ENCODE measurements at regions not wholly inside any gene's neighbourhood (a gene's known extent, or its start where the extent isn't known, plus 50 kb on each side); places are given as distances from the start of the nearest gene placed in this dataset.

GRCh38 chr4:85018983-85019382, 52.5 kb upstream of the WDFY3 start:
- TF ChIP-seq POLR2A (IDR thresholded peaks at IDR 0.05), result no peak
- TF ChIP-seq CTCF (IDR thresholded peaks at IDR 0.05), result no peak
- intact Hi-C loops (cut with DNase I), result no loop called here
- Histone ChIP-seq H3K27me3 (no peaks in the 10 kb centered on the region), H3K4me1 (replicated peaks in 1 of 2) (no peaks in the 10 kb centered on the region), H3K4me3 (no peak overlapping the region), H3K27ac (no peak overlapping the region), H3K9me3 (replicated peaks in 1 of 3) (no peaks in the 10 kb centered on the region), H3K36me3 (replicated peaks in 1 of 2) (no peaks in the 10 kb centered on the region)
- DNase-seq, result no peak
- WGBS, 4 donors, result 91 to 96% (median 94%) methylated on average over 7 of the region's 7 CpGs

GRCh38 chr4:85019411-85019810, 52.9 kb upstream of the WDFY3 start:
- no peaks in the 10 kb centered on the region for H3K9me3 ChIP-seq (replicated peaks in 1 of 3)
- H3K4me3 ChIP-seq, result no peak overlapping the region
- intact Hi-C loops (cut with DNase I), result no loop called here
- 74 to 82% (median 75%) methylated on average over 2 of the region's 2 CpGs for WGBS, 4 donors
- H3K27me3 ChIP-seq, result no peaks in the 10 kb centered on the region
- no peak overlapping the region for H3K27ac ChIP-seq
- H3K4me1 ChIP-seq (replicated peaks in 1 of 2), result no peaks in the 10 kb centered on the region
- DNase-seq, result no peak
- TF ChIP-seq POLR2A (IDR thresholded peaks at IDR 0.05), result no peak
- TF ChIP-seq CTCF (IDR thresholded peaks at IDR 0.05), result no peak
- H3K36me3 ChIP-seq (replicated peaks in 1 of 2), result no peaks in the 10 kb centered on the region

GRCh38 chr4:85024671-85025070, 58.2 kb upstream of the WDFY3 start:
- no peak for DNase-seq
- H3K4me1 ChIP-seq (replicated peaks in 1 of 2), result no peaks in the 10 kb centered on the region
- H3K9me3 ChIP-seq (replicated peaks in 1 of 3), result no peaks in the 10 kb centered on the region
- H3K36me3 ChIP-seq (replicated peaks in 1 of 2), result no peaks in the 10 kb centered on the region
- 90 to 94% (median 91%) methylated on average over 6 of the region's 6 CpGs for WGBS, 4 donors
- intact Hi-C loops (cut with DNase I), result no loop called here
- no peak overlapping the region for H3K4me3 ChIP-seq
- no peak for TF ChIP-seq POLR2A (IDR thresholded peaks at IDR 0.05)
- no peak for TF ChIP-seq CTCF (IDR thresholded peaks at IDR 0.05)
- H3K27me3 ChIP-seq, result no peaks in the 10 kb centered on the region
- H3K27ac ChIP-seq, result no peak overlapping the region

DNA sequence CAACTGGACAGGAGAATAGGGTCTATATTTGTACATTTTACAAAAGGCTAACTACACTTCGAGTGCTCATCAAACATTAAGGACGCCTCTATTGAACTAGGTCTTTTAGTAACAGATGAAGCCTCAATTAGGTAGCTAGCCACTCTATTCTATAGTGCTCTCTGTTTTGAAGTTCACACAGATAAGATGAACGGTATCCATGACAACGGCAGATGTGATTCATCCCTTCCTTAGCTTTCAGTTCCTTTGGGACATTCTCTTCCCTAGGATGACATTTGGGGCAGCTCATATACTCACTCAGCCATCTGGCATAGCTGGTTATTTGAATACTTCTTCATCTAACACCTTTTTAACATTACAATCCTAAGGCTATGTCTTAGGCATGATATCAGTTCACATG, 62.4 kb upstream of the WDFY3 start:
- no peak overlapping the region for H3K27ac ChIP-seq
- WGBS, 4 donors, result 60 to 72% (median 64%) methylated on average over 4 of the region's 4 CpGs
- intact Hi-C loops (cut with DNase I), result no loop called here
- no peaks in the 10 kb centered on the region for H3K36me3 ChIP-seq (replicated peaks in 1 of 2)
- H3K4me1 ChIP-seq (replicated peaks in 1 of 2), result no peaks in the 10 kb centered on the region
- no peaks in the 10 kb centered on the region for H3K9me3 ChIP-seq (replicated peaks in 1 of 3)
- TF ChIP-seq CTCF (IDR thresholded peaks at IDR 0.05), result no peak
- TF ChIP-seq POLR2A (IDR thresholded peaks at IDR 0.05), result no peak
- no peak overlapping the region for H3K4me3 ChIP-seq
- no peaks in the 10 kb centered on the region for H3K27me3 ChIP-seq
- DNase-seq, result peak in 2 of 7 donors; percentile 4 to 14
